Spleen (tissue), 11 donors: ENCODE measurements at regions not wholly inside any gene's neighbourhood (a gene's known extent, or its start where the extent isn't known, plus 50 kb on each side); places are given as distances from the start of the nearest gene placed in this dataset.

Experiments
- DNase-seq: peaks from one replicate; pipeline ENCODE4 v3.0.0-alpha.2; 2020
- H3K27ac ChIP-seq, 8 donors: fragments of 200-600 bp; sonication (generic) in 7 of 8; 1 replicate in 4 of 8; 2 replicates in 4 of 8; pipeline versions ENCODE4 v1.5.0 to v1.8.0; 2016 to 2021; ENCODE audit warnings: inconsistent platforms in 4 of 8, mild to moderate bottlenecking in 4 of 8, moderate library complexity in 1 of 8
- H3K27me3 ChIP-seq, 7 donors: fragments of 200-600 bp; sonication (generic) in 6 of 7; replicated peaks in 1 of 7; 1 replicate in 4 of 7; 2 replicates in 3 of 7; pipeline versions ENCODE4 v1.5.0 to v1.8.0; 2016 to 2021; ENCODE audit warnings: inconsistent platforms in 3 of 7, mild to moderate bottlenecking in 1 of 7
- H3K36me3 ChIP-seq, 6 donors: fragments of 200-600 bp; sonication (generic) in 5 of 6; 1 replicate in 4 of 6; 2 replicates in 2 of 6; pipeline versions ENCODE4 v1.5.0 to v1.8.0; 2016 to 2021; ENCODE audit warnings: inconsistent platforms in 2 of 6
- H3K4me1 ChIP-seq, 6 donors: fragments of 200-600 bp; sonication (generic) in 5 of 6; 1 replicate in 3 of 6; 2 replicates in 3 of 6; pipeline versions ENCODE4 v1.5.0 to v1.8.0; 2016 to 2021; ENCODE audit warnings: inconsistent platforms in 3 of 6
- H3K4me3 ChIP-seq, 8 donors: fragments of 200-600 bp; sonication (generic) in 7 of 8; 1 replicate in 4 of 8; 2 replicates in 4 of 8; pipeline versions ENCODE4 v1.5.0 to v1.8.0; 2016 to 2021; ENCODE audit warnings: inconsistent platforms in 4 of 8, mild to moderate bottlenecking in 4 of 8, moderate library complexity in 2 of 8
- H3K9me3 ChIP-seq, 8 donors: fragments of 200-600 bp; sonication (generic) in 7 of 8; 1 replicate in 4 of 8; 2 replicates in 4 of 8; pipeline versions ENCODE4 v1.5.0 to v1.8.0; 2016 to 2021; ENCODE audit warnings: inconsistent platforms in 4 of 8
- POLR2A ChIP-seq, 3 donors: fragments of 450-650 bp; IDR thresholded peaks; one replicate each; pipeline ENCODE4 v1.5.1; 2017; ENCODE audit warnings: antibody characterized with exemption in 3 of 3, mild to moderate bottlenecking in 1 of 3
- POLR2AphosphoS5 ChIP-seq, 3 donors: sonication (generic); formaldehyde crosslinking; IDR thresholded peaks; one replicate each; pipeline ENCODE4 v1.5.1; 2017; ENCODE audit warnings: antibody characterized with exemption in 3 of 3
- WGBS, 5 donors: extraction: QIAGEN DNeasy Blood & Tissue Kit in 3 of 5; methylation state at CpG; one replicate each; pipeline versions ENCODE4 v1.1.5 to v1.1.7; 2013 to 2018; 5-methylcytosine and 5-hydroxymethylcytosine counted together
- intact Hi-C: fragments of 100-400 bp; cut with DNase I; formaldehyde crosslinking; loops from one replicate; pipeline ENCODE4 v1.15.0; 2023; ENCODE audit warnings: low total_unique reads
- TF ChIP-seq, protein P1 (sequence below), 11 experiments: fragments of 200-600 bp in 7 of 11; fragments of 450-650 bp in 4 of 11; sonication (generic) in 4 of 11; IDR thresholded peaks in 8 of 11; conservative IDR thresholded peaks in 3 of 11; 1 replicate in 7 of 11; 2 replicates in 4 of 11; pipeline versions ENCODE4 v1.4.0 to v1.8.0; 2016 to 2021; ENCODE audit warnings: antibody characterized with exemption in 11 of 11, inconsistent platforms in 4 of 11, mild to moderate bottlenecking in 1 of 11
- donor health status: healthy with polysubstance abuse.
- donor health status: DM: no; HTN: no; CAD: no; lungs with moderate emphysema.
- donor health status: DM: no; HTN: no; CAD: no.
- donor health status: Bipolar disorder and iron deficiency.
- donor health status: healthy.
- donor health status: DM: no; HTN: no; CAD: no.
- donor health status: DM: yes; HTN: yes; CAD: no.

- no peak for TF ChIP-seq POLR2A (IDR thresholded peaks at IDR 0.05)
- TF ChIP-seq, protein P1, sequence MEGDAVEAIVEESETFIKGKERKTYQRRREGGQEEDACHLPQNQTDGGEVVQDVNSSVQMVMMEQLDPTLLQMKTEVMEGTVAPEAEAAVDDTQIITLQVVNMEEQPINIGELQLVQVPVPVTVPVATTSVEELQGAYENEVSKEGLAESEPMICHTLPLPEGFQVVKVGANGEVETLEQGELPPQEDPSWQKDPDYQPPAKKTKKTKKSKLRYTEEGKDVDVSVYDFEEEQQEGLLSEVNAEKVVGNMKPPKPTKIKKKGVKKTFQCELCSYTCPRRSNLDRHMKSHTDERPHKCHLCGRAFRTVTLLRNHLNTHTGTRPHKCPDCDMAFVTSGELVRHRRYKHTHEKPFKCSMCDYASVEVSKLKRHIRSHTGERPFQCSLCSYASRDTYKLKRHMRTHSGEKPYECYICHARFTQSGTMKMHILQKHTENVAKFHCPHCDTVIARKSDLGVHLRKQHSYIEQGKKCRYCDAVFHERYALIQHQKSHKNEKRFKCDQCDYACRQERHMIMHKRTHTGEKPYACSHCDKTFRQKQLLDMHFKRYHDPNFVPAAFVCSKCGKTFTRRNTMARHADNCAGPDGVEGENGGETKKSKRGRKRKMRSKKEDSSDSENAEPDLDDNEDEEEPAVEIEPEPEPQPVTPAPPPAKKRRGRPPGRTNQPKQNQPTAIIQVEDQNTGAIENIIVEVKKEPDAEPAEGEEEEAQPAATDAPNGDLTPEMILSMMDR (IDR thresholded peaks at IDR 0.05 in 8 of 11, conservative IDR thresholded peaks at IDR 0.05 in 3 of 11): no peak
- TF ChIP-seq POLR2AphosphoS5 (IDR thresholded peaks at IDR 0.05): no peak
- Histone ChIP-seq H3K36me3 (no peaks in the 10 kb centered on the region), H3K27ac (no peak overlapping the region), H3K4me3 (no peak overlapping the region), H3K9me3 (peaks cover 0 to 7% (median 0%) of the 10 kb centered on the region in 8 donors), H3K4me1 (no peaks in the 10 kb centered on the region), H3K27me3 (no peaks in the 10 kb centered on the region)
- intact Hi-C loops: no loop called here
- DNase-seq: no peak
- WGBS, 5 donors: 66 to 78% (median 76%) methylated on average over 2 of the region's 2 CpGs
These were observed 656.2 kb downstream of the GBE1 start for GRCh38 chr3:81105206-81105605.

- WGBS, 5 donors: 48 to 83% (median 65%) methylated on average over 1 of the region's 1 CpG
- H3K9me3 ChIP-seq: peaks cover 0 to 9% (median 0%) of the 10 kb centered on the region in 8 donors
- H3K36me3 ChIP-seq: no peaks in the 10 kb centered on the region
- DNase-seq: no peak
- H3K4me3 ChIP-seq: no peak overlapping the region
- no peak overlapping the region for H3K27ac ChIP-seq
- intact Hi-C loops: no loop called here
- TF ChIP-seq POLR2AphosphoS5 (IDR thresholded peaks at IDR 0.05) (no peak), POLR2A (IDR thresholded peaks at IDR 0.05) (no peak)
- TF ChIP-seq, protein P1 (IDR thresholded peaks at IDR 0.05 in 8 of 11, conservative IDR thresholded peaks at IDR 0.05 in 3 of 11): no peak
- H3K27me3 ChIP-seq: no peaks in the 10 kb centered on the region
- no peaks in the 10 kb centered on the region for H3K4me1 ChIP-seq
These were observed 663.6 kb downstream of the GBE1 start for GRCh38 chr3:81097889-81098288.

GRCh38 chr3:81095956-81096355 is 665.5 kb downstream of the GBE1 start:
- TF ChIP-seq, protein P1 (IDR thresholded peaks at IDR 0.05 in 8 of 11, conservative IDR thresholded peaks at IDR 0.05 in 3 of 11): no peak
- TF ChIP-seq POLR2A (IDR thresholded peaks at IDR 0.05) (no peak), POLR2AphosphoS5 (IDR thresholded peaks at IDR 0.05) (no peak)

DNA sequence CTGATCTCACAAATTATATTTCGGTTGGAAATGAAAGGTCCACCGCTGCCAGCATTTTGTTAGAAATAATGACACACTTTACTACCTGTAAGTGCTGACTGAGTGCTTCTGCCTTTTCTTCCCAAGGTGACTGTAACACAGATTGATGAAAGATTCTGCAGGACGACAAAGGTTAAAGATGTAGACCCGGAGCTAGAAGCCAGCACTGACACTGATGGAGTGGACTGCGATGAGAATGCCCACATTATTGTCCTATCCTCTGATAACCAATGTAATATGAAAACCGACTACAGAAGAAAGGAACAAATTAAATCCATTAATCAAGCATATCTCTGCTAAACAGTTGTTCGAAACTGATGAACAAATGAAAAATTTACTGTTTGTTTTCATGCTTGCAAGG is 666.5 kb downstream of the GBE1 start:
- DNase-seq: no peak
- TF ChIP-seq POLR2A (IDR thresholded peaks at IDR 0.05) (no peak), POLR2AphosphoS5 (IDR thresholded peaks at IDR 0.05) (no peak)
- TF ChIP-seq, protein P1 (IDR thresholded peaks at IDR 0.05 in 8 of 11, conservative IDR thresholded peaks at IDR 0.05 in 3 of 11): no peak
- no peak overlapping the region for H3K27ac ChIP-seq
- intact Hi-C loops: no loop called here
- no peaks in the 10 kb centered on the region for H3K27me3 ChIP-seq
- H3K36me3 ChIP-seq: no peaks in the 10 kb centered on the region
- 67 to 85% (median 77%) methylated on average over 7 of the region's 7 CpGs for WGBS, 5 donors
- peaks cover 0 to 22% (median 4%) of the 10 kb centered on the region in 8 donors for H3K9me3 ChIP-seq
- H3K4me1 ChIP-seq: no peaks in the 10 kb centered on the region
- H3K4me3 ChIP-seq: no peak overlapping the region

More at GRCh38 chr3:81095956-81096355, 665.5 kb downstream of the GBE1 start:
- 69 to 89% (median 76%) methylated on average over 5 of the region's 5 CpGs for WGBS, 5 donors
- Histone ChIP-seq H3K27ac (no peak overlapping the region), H3K4me1 (no peaks in the 10 kb centered on the region), H3K4me3 (no peak overlapping the region), H3K9me3 (peaks cover 0 to 17% (median 1%) of the 10 kb centered on the region in 8 donors), H3K36me3 (no peaks in the 10 kb centered on the region), H3K27me3 (no peaks in the 10 kb centered on the region)
- no peak for DNase-seq
- intact Hi-C loops: no loop called here
